ENCODE measurements at regions not wholly inside any gene's neighbourhood (a gene's known extent, or its start where the extent isn't known, plus 50 kb on each side); places are given as distances from the start of the nearest gene placed in this dataset.

- TF ChIP-seq NFE2L2 (IDR thresholded peaks at IDR 0.05; ENCODE audit: low read depth, low read length) (0 out of 2 replicates have a peak, but pooled peaks have one; percentile 4), BHLHE40 (IDR thresholded peaks at IDR 0.05; ENCODE audit: low read depth, low read length) (no peak), RAD21 (IDR thresholded peaks at IDR 0.05; ENCODE audit: low read length) (no peak)
Measured at GRCh38 chr2:67259556-67260342, 137.4 kb upstream of the ETAA1 start (continued).

All from IMR-90 (cell line).